ENCODE measurements at regions not wholly inside any gene's neighbourhood (a gene's known extent, or its start where the extent isn't known, plus 50 kb on each side); places are given as distances from the start of the nearest gene placed in this dataset.
A peak's percentile ranks its signal among the peaks of the same experiment; 100 is the strongest.

DNA sequence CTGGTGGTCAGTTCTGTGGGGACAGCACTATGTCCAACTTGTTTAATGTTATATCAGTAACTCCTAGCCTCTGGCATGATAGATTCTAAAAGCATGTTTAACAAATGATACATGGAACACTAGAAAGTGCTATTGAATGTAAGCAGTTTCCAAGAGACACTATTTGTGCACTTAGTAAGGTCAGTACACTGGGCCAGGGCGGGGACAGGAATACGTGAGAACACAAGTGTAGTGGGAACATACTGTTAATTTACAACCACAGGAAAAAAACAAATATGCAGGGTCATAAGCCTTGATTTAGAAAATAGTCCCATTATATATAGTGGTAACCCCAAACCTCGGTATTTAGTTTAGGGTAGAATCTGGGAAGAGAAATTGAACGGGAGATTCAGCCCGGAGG lies 88.9 kb upstream of the SLC38A2 start (continued):
- TF ChIP-seq, protein P1, sequence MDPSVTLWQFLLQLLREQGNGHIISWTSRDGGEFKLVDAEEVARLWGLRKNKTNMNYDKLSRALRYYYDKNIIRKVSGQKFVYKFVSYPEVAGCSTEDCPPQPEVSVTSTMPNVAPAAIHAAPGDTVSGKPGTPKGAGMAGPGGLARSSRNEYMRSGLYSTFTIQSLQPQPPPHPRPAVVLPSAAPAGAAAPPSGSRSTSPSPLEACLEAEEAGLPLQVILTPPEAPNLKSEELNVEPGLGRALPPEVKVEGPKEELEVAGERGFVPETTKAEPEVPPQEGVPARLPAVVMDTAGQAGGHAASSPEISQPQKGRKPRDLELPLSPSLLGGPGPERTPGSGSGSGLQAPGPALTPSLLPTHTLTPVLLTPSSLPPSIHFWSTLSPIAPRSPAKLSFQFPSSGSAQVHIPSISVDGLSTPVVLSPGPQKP (IDR thresholded peaks at IDR 0.05; ENCODE audit: borderline replicate concordance, low read depth, low read length) = no peak
- TF ChIP-seq POLR2A (IDR thresholded peaks at IDR 0.05; ENCODE audit: low read depth, low read length) (no peak), MAFK (IDR thresholded peaks at IDR 0.05; ENCODE audit: low read depth, low read length) (no peak)

DNA sequence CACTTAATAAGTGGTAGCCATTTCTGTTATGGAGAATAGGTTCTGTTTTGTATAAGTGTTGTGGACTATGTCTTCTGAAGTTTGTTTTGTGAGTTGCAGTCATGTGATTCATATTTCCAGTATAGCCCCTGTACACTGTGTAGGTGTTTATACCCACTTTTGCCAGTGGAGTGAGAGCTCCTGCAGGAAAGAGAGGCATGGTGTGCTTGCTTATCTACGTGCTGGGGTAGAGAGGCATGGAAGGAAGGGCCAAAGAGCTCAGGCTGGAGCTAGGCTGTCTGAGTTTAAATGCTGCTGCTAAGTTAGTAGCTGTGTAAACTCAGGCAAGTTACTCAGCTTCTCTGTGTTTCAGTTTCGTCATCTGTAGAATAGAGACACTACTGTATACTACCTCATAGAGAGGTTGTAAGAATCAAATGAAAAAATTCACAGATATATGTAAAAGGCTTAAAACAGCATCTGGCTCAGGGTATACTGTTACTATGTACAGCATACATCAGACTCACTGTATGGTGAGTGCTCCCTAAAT lies 88.2 kb upstream of the SLC38A2 start:
- peak overlapping the region; percentile 90; the same call in 1 of the 2 replicates for H2BK20ac ChIP-seq (ENCODE audit: low read depth, low read length)
- H3K4ac ChIP-seq (ENCODE audit: low read depth, low read length) = peak overlapping the region; percentile 85
- H3K9me3 ChIP-seq (ENCODE audit: control insufficient read depth, insufficient read depth, low read length) = no peaks in the 10 kb centered on the region
- intact Hi-C loops (cut with micrococcal nuclease) = no loop called here
- H3K4me1 ChIP-seq (ENCODE audit: control insufficient read depth, insufficient read depth, low read length) = peaks cover 13% of the 10 kb centered on the region
- no peak overlapping the region for H3K9ac ChIP-seq (ENCODE audit: low read depth, low read length)
- POLR2A ChIA-PET (ENCODE audit: unreplicated experiment) = no interaction called here
- H3K9me1 ChIP-seq (ENCODE audit: insufficient read depth, low read length) = peaks cover 12% of the 10 kb centered on the region
- ATAC-seq (ENCODE audit: low read depth) (no peak), DNase-seq (no peak)
- H2BK120ac ChIP-seq (ENCODE audit: low read depth, low read length) = peak overlapping the region; percentile 85
- TF ChIP-seq RCOR1 (IDR thresholded peaks at IDR 0.05; ENCODE audit: insufficient replicate concordance, low read length) (no peak), MAFK (IDR thresholded peaks at IDR 0.05; ENCODE audit: low read depth, low read length) (no peak), CEBPB (IDR thresholded peaks at IDR 0.05; ENCODE audit: low read depth, low read length) (no peak), MXI1 (IDR thresholded peaks at IDR 0.05; ENCODE audit: borderline replicate concordance, low read depth, low read length) (no peak), CHD1 (IDR thresholded peaks at IDR 0.05; ENCODE audit: low read depth, low read length) (no peak)
- H3K27ac ChIP-seq (ENCODE audit: insufficient read depth, low read length) = no peak overlapping the region
- 0 out of 2 replicates have a peak overlapping the region, but pooled peaks have one; percentile 1 for H4K5ac ChIP-seq (ENCODE audit: low read depth, low read length)
- no TSS peak for BruUV-seq (replicated peaks)
- CTCF ChIA-PET = no interaction called here
- H2AFZ ChIP-seq (replicated peaks; ENCODE audit: low read length, poor library complexity) = no peak overlapping the region
- H3K4me3 ChIP-seq (ENCODE audit: insufficient read depth, low read depth, low read length) = no peak overlapping the region
- H3K36me3 ChIP-seq (ENCODE audit: control insufficient read depth, insufficient read depth, low read length) = no peaks in the 10 kb centered on the region
- in situ Hi-C loops (cut with MboI; ENCODE audit: low sequenced_read_pairs) = no loop called here
- peak overlapping the region; percentile 94; the same call in 1 of the 3 replicates for H2BK15ac ChIP-seq (ENCODE audit: low read depth, low read length)
- peak overlapping the region; percentile 73; the same call in 1 of the 2 replicates for H4K91ac ChIP-seq (ENCODE audit: insufficient read depth, low read depth, low read length)
- H3K56ac ChIP-seq (ENCODE audit: extremely low read depth, insufficient read depth, low read length) = no peak overlapping the region
- H4K20me1 ChIP-seq (ENCODE audit: insufficient read depth, low read length) = no peaks in the 10 kb centered on the region
- 100% methylated on average over 1 of the region's 2 CpGs; no CpG with 5 or more reads in 1 of the 2 experiments for WGBS, 2 experiments (ENCODE audit: extremely low coverage in 2 of 2, insufficient read length in 1 of 2)
- H4K8ac ChIP-seq (ENCODE audit: low read depth in 2 of 2, low read length in 2 of 2) = peak overlapping the region in 1 of 2 experiments; percentile 25; a peak in 2 of 4 replicates
- H3K14ac ChIP-seq (replicated peaks; ENCODE audit: low read depth, low read length) = peak overlapping the region; percentile 66
- H3K79me1 ChIP-seq (ENCODE audit: low read depth in 1 of 2, low read length in 2 of 2) = peaks cover 0 to 12% of the 10 kb centered on the region in 2 experiments; a peak in 3 of 4 replicates
- H3K27me3 ChIP-seq (ENCODE audit: control insufficient read depth, insufficient read depth, low read length) = no peaks in the 10 kb centered on the region
- H2BK5ac ChIP-seq (ENCODE audit: low read depth, low read length, poor library complexity, severe bottlenecking) = peak overlapping the region; percentile 23
- H3K18ac ChIP-seq (ENCODE audit: low read depth, low read length) = no peak overlapping the region
- H2AK9ac ChIP-seq (replicated peaks; ENCODE audit: low read depth, low read length, poor library complexity) = no peak overlapping the region
- peak overlapping the region; percentile 85 for H2AK5ac ChIP-seq (ENCODE audit: low read depth, low read length)
- peak overlapping the region; percentile 42; the same call in 1 of the 2 replicates for H3K23ac ChIP-seq (ENCODE audit: low read depth, low read length)
- dilution Hi-C loops (cut with HindIII; ENCODE audit: low sequenced_read_pairs, unreplicated experiment) = no loop called here
- no peak overlapping the region for H3K4me2 ChIP-seq (ENCODE audit: low read depth, low read length)

All from IMR-90 (cell line).